ENCODE measurements at regions not wholly inside any gene's neighbourhood (a gene's known extent, or its start where the extent isn't known, plus 50 kb on each side); places are given as distances from the start of the nearest gene placed in this dataset.

- TF ChIP-seq CHD7 (IDR thresholded peaks at IDR 0.05; ENCODE audit: insufficient replicate concordance, low read length) (no peak), MAFK (IDR thresholded peaks at IDR 0.05; ENCODE audit: low read depth, low read length) (no peak), RNF2 (IDR thresholded peaks at IDR 0.05; ENCODE audit: borderline replicate concordance, low read depth, low read length, missing control alignments, poor library complexity, severe bottlenecking) (no peak), KDM1A (IDR thresholded peaks at IDR 0.05; ENCODE audit: borderline replicate concordance, low read length) (no peak), TEAD4 (IDR thresholded peaks at IDR 0.05; ENCODE audit: low read depth, low read length) (no peak), ASH2L (IDR thresholded peaks at IDR 0.05; ENCODE audit: low read length) (no peak)
These were observed 215.9 kb upstream of the RRP15 start (continued) for GRCh38 chr1:218069180-218069579.
